EL (cell line): ENCODE measurements at regions not wholly inside any gene's neighbourhood (a gene's known extent, or its start where the extent isn't known, plus 50 kb on each side); places are given as distances from the start of the nearest gene placed in this dataset.

Experiments
- DNase-seq: peaks from one replicate; pipeline ENCODE4 v3.0.0-alpha.2; 2016

- no peak for DNase-seq
Measured at GRCh38 chr4:115883231-115883630, 769.8 kb upstream of the NDST4 start.

DNA sequence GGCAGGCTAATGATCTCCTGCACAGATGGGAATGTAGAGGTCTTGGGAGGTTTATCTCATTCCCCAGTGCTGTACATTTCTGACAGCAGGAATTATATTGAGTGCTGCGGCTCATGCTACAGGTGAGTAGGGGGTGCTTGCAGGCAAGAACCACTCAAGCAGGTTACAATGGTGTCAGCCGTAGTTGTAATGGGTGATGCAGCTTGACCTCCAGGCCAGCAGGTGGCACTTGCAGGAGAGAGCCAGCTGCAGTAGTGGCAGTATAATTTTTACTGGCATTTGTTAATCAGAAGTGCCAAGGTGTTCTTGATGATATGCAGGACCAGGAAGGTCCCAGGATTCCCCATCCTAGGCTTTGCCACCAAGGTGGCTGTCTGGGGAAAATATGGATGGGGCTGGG, 759.6 kb upstream of the NDST4 start:
- DNase-seq = no peak

DNA sequence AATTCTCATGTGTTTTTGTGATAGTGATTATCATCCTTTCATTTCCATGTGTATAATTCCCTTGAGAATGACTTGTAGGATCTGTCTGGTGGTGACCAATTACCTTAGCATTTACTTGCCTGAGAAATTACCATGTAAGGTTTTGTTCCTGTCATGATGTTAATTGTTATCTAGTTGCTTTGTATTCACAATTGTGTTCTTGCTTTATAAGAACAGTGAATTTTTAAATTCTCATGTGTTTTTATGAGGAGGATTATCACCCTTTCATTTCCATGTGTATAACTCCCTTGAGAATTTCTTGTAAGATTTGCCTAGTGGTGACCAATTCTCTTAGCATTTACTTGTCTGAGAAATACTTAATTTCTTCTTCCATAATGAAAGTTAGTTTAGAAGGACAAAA, 758.2 kb upstream of the NDST4 start:
- no peak for DNase-seq

- DNase-seq = no peak
Measured at GRCh38 chr4:115866364-115866896, 753.0 kb upstream of the NDST4 start.

- no peak for DNase-seq
Measured at GRCh38 chr4:115865736-115866135, 752.3 kb upstream of the NDST4 start.

DNA sequence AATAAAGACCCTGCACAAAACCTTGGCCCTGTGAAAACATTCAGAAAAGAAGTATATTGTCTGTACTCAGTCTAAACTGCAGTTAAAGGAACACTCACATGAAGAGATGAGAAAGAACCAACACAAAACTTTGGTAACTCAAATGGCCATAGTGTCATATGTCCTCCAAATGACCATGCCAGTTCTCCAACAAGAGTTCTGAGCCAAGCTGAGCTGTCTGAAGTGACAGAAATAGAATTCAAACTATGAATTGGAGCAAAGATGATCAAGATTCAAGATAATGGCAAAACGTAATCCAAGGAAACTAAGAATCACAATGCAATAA, 739.3 kb upstream of the NDST4 start:
- no peak for DNase-seq

DNA sequence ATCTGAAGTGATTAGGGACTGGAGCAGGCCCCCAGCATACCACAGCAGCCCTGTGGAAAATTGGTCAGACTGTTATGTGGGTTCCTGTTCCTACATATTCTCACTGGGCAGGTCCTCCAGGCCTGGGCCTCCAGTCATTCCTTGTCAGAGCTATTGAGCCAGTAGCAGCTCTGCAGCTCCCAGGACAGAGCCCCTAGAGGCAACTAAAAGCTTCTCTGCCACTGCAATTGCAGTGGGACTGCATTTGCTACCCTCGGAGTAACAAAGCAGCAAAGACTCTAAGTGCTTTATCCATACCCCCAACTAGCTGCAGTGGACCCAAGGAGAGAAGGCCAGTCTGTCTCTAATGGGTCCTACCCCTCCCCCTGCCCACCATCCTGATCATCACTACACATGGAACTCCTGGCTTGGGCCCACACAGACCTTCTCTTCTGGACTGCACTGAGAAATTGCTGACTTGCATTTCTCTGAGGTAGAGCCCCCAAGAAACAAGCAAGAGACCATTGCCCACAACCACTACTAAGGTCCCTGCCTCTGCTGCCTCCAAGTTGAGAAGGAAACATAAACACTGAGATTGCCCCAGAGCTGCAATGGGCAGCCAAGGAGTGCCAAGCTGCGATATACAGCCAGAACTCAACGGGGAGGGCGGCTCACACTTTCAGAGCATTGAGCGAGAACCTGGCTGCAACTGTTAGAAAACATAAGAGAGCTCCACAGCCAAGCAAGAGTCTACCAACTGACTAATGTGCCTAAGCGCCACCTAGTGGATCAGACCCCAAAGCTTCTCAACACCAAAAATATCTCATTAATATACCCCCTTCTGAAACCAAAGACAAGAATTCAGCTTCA, 738.7 kb upstream of the NDST4 start:
- DNase-seq = no peak

DNA sequence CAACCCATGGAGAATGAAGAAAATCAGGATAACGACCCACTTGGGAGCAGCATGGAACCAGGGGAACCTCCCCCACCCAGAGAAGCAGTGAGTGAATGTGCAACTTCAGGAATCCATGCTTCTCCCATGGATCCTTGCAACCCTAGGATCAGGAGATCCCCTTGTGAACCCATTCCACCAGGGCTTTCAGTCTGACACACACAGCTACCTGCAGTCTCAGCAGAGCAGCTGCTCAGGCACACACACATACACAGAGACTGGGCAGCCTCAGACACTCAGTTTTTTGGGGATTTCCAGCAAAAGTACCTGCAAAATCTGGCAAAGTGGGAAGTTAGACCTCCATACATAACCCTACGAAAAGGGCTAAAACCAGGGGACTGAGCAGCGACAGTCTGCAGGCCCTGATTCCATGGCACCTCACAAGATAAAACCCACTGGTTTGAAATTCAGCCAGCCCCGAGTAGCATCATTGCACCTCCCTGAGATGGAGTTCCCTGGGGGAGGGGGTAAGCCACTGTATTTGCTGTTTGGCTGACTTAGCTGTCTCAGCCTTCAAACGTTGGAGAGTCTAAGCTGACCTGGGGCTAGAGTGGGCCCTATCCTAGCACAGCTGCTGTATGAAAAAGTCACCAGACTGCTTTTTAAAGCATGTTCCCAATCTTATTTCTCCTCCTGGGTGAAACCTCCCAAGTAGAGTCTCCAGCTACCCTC, 737.5 kb upstream of the NDST4 start:
- DNase-seq = no peak

DNA sequence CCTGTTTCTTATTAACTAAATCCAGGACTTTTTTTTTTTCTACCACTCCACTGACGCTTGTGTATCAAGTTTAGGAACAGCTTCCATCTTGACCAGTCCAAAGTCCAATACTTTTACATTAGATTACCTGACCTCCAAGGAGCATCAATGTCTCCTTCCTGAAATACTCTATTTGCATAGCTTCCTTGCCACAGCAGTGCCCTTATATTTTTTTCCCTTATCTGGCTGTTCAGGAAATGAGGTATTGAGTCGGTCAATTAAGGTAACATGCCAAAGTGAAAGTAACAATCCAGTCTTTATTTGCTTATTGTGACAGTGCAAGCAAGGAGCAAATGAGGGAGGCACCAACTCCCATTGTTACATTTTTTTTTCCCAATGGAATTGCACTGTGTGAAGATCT, 730.8 kb upstream of the NDST4 start:
- no peak for DNase-seq

DNA sequence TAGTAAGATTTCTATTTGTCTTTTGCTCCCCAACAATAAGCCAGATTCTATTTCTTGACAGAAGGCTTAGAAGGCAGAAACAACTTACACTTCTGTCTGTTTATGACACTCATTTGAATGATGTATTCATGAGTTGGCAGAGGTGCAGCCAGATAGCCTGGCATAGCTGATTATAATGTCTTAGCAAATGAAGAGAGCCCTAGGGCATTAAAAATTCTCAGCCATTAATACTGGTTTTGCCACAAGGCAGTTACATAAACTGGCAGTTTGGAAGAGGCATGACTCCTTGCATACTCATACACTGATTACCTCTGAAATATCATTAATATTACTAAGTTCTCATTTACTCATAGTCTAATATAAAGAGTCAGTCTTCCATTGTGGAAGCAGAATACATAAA, 728.5 kb upstream of the NDST4 start:
- no peak for DNase-seq

GRCh38 chr4:115834441-115834840, 721.0 kb upstream of the NDST4 start:
- no peak for DNase-seq

- DNase-seq = no peak
Measured at GRCh38 chr4:115824630-115825029, 711.2 kb upstream of the NDST4 start.

DNA sequence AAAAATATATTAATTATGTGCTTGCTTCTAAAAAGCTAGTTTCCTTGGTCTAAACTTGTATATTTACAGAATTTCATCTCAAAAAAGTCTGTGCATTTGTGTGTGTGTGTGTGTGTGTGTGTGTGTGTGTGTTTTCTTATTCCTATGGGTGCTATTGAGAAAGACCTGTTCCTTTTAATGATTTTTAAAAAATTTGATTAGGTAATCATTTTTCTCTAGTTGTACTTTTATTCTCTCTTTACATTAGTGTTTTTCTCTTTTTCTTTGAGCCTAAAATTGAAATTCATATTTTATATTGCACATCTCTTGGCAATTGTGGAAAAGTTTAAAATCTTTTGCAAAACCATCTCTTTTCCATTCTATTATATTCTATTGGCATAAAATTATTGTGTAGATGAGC, 690.4 kb upstream of the NDST4 start:
- no peak for DNase-seq

DNA sequence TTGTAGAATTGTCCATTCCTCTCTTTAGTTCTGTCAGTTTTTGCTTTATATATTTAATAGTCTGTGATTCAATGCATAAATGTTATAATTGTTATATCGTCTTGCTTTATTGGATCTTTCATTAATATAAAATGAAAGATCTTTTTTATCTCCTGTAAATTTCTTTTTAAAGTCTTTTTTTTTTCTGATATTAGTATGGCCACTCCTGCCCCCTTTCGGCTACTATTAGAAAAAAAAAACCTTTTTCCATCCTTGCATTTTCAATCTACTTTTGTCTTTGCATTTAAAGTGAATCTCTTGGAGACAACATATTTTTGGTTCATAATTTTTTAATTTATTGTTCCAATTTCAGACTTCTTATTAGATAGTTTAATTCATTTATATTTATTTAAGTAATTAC, 677.4 kb upstream of the NDST4 start:
- no peak for DNase-seq

DNA sequence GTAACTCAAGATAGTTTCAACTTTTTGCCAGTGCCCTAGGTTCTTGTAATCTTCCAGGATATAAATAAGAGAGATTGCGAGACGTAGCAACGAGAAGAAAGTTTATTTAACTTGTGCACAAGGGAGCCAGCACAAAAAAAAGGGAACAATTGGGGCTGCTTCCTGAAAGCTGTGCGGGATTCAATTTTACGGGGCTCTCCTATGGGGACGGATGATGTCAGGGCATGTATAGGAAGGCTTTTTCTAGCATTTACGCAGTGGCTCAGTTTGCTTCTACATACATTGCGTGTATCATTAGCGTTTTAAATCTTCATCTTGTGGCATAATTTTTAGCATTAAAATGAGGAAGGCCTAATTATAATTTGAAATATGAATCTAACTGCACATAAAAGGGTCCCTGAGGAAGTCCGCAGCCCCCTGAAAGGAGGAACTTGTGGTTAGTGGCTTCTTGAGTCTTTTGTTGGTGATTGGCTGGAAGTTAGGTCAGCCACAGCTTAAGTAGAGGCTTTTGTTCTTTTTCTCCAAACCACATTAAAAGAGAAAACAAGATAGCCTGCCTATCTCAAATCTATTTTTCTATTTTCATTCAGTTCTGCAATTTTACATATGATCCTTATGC, 668.2 kb upstream of the NDST4 start:
- DNase-seq = no peak

GRCh38 chr4:115780835-115781234, 667.4 kb upstream of the NDST4 start:
- DNase-seq = no peak

- DNase-seq = no peak
Measured at GRCh38 chr4:115780268-115780667, 666.8 kb upstream of the NDST4 start.

GRCh38 chr4:115770046-115770543, 656.7 kb upstream of the NDST4 start:
- no peak for DNase-seq

- no peak for DNase-seq
Measured at GRCh38 chr4:115769396-115769795, 656.0 kb upstream of the NDST4 start.

DNA sequence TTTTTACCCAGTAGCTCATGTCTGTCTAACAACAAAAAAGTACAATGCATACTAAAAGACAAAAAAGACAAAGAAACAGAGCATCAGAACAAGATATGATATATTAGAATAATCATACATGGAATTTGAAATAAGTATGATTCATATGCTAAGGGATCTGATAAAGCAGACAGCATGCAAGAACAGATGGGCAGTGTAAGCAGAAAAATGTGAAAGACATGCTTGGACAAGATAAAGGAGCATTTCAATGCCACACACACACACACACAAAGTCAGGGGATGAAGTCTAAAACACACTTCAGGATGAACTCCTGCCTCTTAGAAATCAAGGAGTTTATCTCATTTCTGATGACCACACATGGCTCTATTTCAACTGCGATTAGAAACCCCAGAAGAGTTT, 649.6 kb upstream of the NDST4 start:
- DNase-seq = no peak

GRCh38 chr4:115759231-115759630, 645.8 kb upstream of the NDST4 start:
- no peak for DNase-seq

DNA sequence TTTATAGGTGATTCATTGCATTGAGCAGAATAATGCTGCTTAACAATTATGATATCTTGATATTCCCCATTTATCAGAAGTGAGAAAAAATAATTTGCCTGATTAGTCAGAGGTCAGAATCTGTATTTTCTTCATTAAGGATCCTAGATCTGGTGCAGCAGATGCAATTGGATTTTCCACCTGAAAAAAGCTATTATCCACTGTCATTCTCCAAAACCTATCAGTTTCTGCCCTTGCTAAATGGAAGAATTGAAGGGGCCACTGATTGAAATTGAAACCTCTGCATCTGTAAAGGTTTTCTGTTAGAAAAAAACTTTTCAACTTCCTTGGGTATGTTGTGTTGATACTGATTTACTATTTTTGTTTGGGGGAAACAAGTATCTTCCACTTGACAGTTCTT, 636.0 kb upstream of the NDST4 start:
- no peak for DNase-seq

GRCh38 chr4:115740806-115741205, 627.4 kb upstream of the NDST4 start:
- no peak for DNase-seq

DNA sequence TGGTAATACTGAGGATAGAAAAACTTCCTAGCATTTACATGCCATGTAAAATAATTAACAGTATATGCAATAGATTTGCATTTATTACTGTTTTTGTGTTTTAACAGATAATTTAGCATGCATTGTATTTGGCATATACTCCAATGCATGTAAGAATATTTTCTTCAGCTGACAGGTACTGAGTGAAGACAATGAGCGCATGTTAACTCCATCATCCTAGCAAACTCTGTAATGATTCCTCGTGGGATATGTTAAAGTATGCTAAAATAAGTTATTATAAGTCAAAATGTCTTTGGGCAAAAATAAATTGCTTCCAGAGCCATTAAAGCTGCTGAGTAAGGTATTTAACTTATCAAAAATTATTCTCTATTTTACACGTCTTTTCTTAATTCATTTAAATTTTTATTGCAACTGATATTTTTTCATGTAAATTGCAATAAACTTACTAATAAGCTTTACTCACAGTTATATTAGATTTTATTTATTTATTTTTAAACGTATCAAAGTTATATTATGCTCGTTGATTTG, 616.4 kb upstream of the NDST4 start:
- no peak for DNase-seq
